KG1 (cell line): ENCODE measurements at regions not wholly inside any gene's neighbourhood (a gene's known extent, or its start where the extent isn't known, plus 50 kb on each side); places are given as distances from the start of the nearest gene placed in this dataset.

ENCODE experiments used
- DNase-seq: peaks from one replicate; lab custom pipeline; 2025; lab: John Stamatoyannopoulos, UW

DNA sequence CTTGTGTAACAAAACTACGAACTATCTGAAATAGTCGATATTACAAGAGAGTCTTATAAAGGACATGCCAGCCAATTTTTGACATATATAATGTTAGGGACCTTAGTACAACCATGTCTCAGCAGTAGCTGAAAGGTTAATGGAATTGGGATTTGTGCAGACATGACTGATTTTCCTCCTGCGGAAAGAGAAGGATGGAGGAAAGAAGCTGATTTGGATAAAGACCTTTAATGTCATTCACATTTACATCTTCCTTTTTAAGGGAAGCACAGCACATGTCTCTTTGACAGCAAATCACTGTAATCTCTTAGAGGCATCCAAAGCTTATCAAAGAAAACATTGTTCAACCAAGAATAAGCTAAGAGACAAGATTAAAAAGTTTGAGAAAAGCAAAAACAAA, 1976.2 kb upstream of the IGFBP7 start:
- no peak for DNase-seq

DNA sequence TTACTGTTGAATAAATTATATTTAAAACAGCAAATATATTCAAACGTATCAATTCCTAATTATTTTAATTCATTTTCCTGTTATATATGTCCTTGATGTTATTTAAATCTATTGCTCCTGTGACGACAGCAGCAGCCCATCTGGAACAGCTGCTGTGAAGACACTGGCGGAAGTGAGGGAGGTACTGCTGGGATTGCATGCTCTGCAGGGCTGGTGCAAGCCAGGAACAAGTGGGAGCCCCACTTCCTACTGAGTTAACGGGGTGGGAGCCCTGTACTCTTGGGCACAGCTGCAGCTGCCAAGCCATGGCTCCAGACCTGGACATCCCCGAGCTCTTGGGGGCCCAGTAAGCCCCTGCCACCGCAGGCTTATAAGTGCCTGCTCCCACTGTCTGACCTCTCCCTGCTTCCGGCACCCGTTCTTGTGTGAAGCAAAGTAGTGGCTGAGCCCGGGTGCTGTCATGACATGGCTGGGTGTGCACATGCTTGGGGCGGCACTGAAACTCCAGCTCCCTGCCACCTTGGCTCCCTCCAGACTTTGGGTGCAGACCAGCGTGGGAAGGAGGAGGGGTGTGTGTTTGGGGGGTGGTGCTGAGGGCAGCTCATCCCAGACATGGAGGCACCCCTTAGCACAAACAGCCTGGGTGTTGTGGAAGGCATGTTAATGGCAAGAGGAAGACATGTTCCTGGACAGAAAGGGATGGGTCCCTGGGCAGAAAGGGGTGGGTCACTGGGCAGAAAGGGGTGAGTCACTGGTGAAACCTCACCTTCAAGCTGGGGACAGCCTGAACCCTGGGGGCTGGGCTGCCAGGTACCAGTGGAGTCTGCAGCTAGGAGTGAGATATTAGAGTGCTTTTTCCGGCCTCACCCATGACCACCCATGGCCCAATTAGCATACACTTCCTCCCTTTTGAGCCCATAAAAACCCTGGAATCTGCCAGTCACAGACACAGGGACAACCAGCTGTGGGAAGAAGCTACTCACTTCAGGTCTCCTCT, 1981.3 kb upstream of the IGFBP7 start:
- no peak for DNase-seq

DNA sequence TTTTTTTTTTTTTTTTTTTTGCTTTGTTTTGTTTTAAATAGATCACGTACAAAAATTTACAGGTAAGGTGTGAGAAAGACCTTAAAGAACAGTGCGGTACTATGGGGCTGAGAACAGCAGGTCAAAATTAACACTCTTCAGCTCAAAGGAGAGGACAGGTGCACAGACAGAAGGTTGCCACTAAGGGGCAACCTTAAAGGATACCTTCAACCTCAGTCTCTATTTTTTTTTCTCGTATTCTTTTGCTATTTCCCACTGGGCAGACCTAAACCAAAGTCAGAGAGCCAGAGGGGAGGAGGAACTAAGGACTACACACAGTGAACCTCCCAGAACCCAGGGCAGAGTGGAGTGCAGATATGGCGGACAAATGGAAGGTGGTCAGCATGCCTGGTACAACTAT, 1984.3 kb upstream of the IGFBP7 start:
- DNase-seq: no peak

DNA sequence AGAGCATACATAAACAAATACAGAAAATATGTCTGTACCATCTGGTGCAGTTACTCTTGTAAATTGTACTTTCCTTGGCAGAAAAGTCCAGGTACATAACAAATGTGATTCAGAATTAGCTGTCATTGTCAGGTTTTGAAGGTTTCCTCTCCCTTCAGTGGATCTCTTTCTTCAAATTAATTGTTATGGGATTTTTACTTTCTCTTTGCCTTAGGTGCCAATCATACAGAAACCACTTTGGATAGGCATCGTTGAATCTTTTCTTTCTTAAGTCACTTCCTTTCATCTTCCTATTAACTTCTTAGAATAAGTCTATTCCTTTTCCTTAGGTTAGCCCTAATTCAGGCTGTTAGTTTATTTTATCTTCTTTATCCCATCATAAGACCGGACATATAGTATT, 1992.1 kb upstream of the IGFBP7 start:
- no peak for DNase-seq

DNA sequence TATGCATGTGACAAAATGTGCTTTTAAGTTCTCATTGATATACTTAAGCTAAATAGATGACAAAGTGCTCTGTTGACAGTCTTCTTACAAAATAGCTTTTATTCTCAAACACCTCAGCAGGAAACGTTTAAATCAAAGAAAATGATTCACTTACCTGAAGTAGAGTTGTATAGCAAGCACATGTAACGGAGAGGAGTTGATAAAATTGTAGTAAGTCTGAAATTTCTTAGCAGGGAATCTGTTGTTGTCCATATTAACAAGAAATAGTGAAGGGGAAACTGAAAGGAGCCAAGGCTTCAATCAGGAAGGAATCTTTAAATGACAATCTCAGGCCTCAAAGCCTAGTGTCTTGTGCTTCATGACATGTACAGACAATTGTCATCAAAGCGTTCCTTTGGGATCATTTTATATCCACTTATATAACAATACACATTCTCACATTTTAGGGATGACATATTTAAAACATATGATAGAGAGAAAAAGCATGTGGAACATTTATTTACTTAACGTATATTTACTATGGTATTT, 2010.2 kb upstream of the IGFBP7 start:
- no peak for DNase-seq

DNA sequence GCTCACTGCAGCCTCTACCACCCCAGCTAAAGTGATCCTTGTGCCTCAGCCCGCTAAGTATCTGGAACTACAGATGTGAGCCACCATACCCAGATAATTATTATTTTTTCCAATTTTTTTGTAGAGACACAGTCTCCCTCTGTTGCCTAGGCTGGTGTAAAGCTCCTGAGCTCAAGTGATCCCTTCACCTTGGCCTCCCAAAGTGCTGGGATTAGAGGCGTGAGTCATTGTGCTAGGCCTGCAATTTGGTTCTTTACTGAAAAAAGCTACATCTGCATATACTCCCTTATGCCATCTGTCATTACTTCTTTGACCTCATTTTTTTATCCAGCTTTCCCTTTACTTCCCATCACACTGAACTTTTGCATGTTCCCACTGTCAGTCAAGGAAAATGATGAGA, 2012.4 kb upstream of the IGFBP7 start:
- DNase-seq: no peak

DNA sequence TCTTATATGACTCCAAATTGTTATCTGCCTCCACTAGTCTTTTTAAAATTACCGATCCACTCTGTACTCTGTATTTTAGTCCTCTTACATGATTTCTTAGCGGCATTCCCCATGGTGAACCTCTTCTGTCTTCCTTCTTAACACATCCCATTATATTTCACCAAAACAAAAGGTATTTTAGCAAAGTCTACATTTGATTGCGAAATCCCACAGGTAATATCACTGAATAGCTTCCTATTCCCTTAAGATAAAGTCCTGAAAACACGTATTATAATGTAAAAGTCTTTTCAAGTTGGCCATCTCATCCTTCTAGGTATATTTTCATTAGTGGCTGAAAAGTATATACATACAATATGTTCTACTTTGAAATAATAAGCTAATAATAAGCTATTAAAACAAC, 2016.0 kb upstream of the IGFBP7 start:
- DNase-seq: no peak

DNA sequence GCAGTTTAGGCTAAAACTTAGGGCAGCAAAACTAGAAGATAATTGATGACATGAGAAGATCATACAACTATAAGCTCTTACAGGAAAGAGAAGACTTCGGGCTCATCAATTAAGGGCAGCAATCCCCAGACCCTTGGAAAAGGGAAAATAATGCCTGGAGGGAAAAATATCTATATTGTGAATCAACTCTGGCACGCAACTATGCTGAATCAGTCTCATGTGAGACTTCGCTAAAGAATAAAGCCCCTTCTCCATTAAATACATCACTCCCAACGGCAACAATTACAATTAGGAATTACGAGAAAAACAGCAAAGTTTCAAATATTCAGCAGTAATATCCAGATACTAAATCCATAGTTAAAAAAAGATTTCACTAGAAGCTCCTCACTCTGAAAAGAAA, 2016.8 kb upstream of the IGFBP7 start:
- DNase-seq: no peak

DNA sequence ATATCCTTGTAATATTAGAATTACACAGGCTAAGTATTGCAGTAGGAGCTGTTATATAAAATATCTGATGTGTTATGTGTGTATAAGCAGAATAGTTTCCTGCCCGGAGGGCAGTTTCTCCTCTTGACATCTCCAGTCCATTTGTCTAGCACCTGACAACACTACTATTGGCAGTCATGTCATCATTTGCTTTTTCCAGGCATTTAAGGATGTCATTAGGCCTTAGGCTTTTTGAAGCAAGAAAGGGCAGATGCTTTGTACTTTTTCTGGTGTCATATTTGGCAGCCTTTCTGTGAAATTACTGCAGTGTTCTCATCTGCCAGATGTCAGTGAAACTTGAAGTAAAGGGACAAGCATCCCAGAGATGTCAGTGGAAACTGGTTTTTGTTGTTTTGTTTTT, 2017.6 kb upstream of the IGFBP7 start:
- no peak for DNase-seq

DNA sequence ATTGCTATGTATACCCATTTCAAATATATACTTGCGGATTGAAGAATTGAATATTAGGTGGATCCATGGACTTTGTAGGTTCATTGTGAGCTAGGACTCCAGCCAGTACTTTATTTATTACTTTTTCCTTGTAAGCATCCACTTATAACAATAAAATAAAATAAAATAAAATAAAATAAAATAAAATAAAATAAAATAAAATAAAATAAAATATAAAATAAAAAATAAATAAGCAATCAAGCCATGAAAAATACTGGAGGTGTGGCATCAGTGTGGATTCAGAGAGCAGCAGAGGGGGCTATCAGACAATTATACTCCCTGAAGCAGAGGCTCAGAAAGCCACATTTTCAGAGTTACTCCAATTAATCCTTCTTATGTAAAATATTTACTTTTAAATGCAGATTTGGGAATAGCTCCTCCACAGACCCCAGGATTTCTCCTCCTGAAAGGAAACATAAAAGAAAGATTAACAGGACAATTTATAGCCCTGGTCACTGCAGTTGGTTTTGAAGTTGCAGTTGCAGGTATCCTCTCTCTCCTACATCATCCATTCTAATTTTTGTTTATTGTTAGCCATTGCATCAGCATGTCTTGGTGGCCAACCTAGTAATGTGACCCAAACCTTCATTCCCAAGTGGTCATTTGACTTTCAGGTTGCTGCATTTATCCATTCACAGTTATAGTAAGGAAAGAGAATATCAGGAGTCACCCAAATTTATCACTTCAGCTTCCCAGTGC, 2025.2 kb upstream of the IGFBP7 start:
- no peak for DNase-seq

DNA sequence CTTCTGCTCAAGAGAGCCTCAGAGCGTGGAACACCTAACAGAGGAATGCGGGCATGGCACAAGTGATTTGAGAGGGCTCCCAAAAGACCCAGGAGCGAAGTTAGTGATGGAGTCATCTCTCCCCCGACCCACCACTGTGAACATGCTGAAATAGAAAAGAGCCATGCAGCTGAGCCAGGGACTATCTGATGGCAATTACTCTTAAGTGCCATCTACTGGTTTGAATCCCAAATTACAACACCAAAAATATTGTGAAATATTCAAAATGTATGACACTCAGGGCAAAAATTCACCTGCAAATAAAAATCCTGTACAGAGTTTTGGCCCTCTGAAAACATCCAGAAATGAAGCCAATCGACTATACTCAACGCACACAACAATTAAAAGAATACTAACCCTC, 2038.9 kb upstream of the ADGRL3 start:
- DNase-seq: no peak

DNA sequence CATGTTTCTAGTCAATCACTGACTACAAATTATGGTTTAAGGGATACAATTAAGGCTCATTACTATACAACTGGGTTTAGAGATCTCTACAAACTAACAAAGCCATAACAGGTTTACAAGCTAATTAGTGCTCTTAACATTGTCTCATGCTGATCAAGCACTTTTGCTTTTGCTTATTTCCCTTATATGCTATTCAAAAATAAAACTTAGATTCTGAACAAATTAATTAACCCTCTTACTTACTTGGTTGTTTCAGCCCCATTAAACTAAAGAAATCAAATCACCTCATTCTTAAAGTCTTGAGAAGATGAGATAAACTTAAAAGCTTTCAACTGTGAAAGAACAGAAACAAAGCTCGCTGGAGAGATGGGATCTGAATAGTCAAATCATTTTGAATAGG, 2024.5 kb upstream of the ADGRL3 start:
- DNase-seq: no peak

DNA sequence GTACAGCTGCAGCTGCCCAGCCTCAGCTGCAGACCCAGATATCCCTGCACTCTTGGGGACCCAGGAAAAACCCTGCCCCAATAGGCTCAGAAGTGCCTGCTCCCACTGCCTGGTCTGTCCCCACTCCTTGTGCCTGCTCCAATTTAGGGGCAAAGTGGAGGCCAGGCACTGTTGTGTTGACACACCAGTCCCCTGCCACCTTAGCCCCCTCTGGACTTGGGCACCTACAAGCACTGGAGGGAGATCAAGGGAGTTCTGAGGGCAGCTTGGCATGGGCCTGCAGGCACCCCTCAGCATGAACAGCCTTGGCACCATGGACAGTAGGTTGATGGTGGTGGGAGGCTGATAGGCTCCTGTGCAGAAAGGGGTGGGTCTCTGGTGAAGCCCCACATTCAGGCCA, 2020.8 kb upstream of the ADGRL3 start:
- no peak for DNase-seq

DNA sequence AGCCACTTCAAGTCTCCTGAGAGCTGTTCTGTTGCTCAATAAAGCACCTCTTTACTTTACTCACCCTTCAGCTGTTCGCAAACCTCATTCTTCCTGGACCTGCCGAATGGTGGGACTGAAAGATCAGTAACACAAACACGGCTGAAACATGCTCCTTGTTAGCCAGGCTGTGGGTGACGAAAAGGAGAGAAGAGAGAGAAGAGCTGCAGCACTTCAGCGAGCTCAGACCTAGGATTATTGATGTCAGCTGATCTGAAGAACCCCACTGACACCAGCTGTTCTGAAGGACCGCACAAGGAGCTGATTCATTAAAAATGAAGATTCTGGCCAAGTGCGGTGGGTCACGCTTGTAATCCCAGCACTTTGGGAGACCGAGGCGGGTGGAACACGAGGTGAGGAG, 2020.0 kb upstream of the ADGRL3 start:
- no peak for DNase-seq

DNA sequence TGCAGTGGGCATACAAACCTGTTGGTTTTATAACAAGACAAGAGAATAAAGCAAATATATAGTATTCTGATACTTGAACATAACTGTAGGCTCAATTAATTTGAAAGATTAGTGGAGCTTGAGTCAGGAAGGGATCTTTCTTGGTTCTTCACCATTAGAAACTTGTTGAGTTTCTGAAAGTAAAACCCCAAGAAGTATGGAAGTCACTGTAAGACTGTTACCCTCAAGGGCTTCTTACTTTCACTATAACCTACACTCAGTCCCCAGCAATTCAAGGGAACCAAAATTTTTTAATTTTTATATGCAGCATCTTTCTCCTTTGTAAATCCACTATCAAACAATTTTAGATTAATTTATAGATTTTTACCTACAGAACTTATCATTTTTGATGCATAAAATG, 2019.2 kb upstream of the ADGRL3 start:
- no peak for DNase-seq

DNA sequence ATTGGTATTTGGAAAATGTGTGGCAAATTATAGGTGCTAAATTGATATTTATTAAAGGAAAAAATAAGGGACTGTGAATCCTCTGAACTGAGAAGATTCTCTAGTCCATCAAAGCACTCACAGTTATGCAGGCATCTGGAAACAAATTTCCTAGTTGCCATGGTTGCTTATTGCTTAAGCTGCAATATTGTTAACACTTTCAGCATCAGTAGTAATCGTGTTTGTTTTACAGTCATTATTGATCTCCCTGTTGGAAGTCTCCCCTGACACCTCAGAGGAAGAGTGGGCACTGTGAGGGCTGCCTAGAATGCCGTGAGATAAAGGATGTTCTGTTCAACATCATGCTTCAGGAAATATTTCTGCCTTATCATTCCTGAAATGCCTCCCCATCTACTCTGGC, 2004.3 kb upstream of the ADGRL3 start:
- DNase-seq: no peak

DNA sequence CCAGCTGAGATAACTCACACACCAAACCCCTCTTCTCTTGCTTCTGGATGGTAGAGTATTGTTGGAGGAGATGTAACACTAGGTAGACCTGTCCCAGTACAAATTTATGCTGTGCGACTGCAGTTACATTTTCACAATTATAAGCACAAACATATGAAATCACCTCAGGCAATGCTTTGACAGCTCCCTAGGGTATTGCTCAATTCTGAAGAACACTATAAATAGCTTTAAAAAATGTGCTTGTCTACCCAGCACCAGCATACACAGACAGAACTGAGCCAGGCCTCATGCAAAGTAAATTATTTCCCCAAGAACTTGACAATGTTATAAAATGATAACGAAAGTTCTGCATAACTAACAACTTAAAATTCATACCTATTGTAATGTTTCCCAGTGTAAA, 1999.1 kb upstream of the ADGRL3 start:
- no peak for DNase-seq

DNA sequence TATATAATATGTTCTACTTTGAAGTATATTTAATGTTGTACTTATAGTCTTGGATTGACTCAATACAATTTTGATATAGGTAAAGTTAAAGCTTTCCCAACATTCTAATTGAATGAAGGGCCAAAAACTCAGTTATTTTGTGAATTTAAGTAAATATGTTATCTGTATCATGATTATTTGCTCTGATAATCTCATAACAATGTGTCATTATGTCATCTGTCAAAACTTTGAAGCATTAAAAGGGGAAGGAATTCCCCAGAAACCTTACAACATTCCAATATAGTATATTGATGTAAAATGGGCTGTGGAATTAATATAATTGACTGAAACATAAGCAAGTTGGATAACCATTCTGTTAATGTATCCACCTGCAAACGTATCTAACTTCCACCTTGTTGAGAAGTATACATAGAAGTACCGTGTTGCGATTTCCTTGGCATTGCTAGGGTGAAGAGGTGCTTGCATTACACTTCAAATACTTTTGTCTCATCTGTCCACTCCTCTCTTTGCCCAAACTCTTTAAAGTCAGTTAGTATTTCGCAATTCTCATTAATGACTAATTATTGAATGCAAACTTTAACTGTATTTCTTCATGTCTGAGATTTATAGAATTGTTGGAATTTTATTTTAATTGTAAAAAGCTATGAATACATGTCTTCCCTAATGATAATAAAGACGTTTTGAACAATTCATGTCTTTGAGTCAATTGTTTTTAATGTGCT, 1982.1 kb upstream of the ADGRL3 start:
- no peak for DNase-seq

DNA sequence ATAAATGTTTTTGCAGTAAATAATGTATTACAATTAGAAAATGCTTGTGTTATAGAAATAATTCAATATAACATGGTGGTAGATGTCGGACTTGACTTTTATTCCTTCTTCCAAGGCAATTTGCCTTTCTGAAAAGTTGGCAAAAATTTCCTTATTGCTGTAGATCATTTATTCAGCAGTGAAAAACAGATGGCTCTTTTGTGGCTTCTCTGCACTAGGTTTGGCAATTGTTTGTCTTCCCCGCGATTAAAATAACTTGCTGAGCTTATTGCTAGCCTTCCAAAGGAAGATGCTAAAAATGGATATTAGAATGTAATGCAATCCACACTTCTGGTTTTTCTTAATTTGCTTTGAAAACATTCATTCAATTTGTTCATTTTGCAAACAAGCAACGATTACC, 1977.9 kb upstream of the ADGRL3 start:
- no peak for DNase-seq

DNA sequence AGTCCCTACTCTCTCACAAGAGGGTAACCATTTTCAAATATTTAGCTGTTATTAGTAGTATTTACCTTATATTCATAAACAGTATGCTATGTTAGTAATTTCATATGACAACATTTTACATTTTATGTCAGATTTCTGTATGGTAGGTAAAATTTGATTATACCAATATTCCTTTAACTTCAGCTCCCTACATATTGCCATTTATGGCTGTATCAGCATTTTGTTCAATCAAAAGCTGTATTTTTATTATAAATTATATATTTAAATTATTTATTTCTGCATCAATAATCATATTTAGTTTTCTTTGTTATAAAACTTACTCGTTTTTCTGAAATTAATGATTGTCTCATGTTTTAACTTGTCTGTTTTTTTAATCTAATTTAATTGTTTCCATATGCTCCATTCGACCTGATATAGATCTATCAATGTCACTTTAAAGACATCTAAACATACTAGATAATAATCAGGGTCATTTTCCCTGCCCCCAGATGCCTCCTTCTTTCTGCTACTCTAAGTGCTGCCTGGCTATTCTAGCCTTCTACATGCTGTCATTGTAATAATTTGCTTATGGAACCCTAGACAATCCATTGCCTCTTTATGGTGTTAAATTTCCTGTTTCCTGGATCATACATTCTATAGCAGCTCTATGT, 1976.7 kb upstream of the ADGRL3 start:
- no peak for DNase-seq

DNA sequence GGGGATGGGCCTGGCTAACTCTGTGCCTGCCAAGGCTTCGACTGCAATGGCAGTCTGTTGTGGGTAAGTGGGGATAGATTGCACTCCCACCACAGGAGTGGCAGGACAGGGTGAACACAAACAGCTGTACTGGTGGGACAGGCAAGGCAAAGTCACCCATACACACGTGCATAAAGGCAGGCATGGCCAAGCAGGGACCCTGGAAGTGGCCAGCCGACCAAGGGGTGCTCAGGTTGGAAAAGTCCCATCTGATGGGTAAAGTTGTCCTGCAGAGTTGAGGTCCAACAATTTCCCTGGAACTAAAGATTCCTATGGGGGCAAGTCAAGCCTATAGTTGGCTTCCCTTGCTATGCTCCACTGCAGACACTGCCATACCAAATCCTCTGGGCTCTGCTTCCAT, 1961.9 kb upstream of the ADGRL3 start:
- DNase-seq: no peak

DNA sequence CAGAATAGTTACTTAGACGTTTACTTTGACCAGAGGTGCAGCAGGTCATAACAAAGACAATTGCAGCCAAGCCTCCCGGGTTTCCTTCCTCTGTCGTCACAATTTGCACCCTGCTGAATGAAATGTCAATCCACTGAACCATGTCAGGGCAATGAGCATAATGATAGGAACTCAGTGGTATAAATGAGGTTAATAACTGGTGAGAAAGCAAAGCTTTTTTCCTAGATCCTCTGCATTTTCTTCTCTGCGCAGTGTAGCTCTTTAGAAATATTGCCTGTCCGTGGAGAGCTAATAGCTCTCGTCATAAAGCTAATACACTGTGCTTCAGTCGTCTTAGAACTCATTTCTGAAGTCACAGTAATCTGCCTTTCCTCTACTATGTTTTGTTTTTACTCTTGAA, 1960.1 kb upstream of the ADGRL3 start:
- no peak for DNase-seq
